MM.1S (cell line): ENCODE measurements at regions not wholly inside any gene's neighbourhood (a gene's known extent, or its start where the extent isn't known, plus 50 kb on each side); places are given as distances from the start of the nearest gene placed in this dataset.

ENCODE experiments used
- CTCF ChIP-seq: fragments of 300-600 bp; sonication (generic); IDR thresholded peaks from 2 replicates; pipeline ENCODE4 v1.5.1; 2016; ENCODE audit warnings: antibody characterized with exemption, low read length, mixed read lengths
- EZH2 ChIP-seq: fragments of 300-600 bp; sonication (generic); optimal IDR thresholded peaks from 2 replicates; pipeline ENCODE3; 2017; ENCODE audit warnings: low read depth, mild to moderate bottlenecking, antibody characterized with exemption, low read length, mixed read lengths
- EZH2phosphoT487 ChIP-seq: fragments of 300-600 bp; sonication (generic); IDR thresholded peaks from 2 replicates; pipeline ENCODE4 v1.6.1; 2018; ENCODE audit warnings: antibody characterized with exemption, low read length

DNA sequence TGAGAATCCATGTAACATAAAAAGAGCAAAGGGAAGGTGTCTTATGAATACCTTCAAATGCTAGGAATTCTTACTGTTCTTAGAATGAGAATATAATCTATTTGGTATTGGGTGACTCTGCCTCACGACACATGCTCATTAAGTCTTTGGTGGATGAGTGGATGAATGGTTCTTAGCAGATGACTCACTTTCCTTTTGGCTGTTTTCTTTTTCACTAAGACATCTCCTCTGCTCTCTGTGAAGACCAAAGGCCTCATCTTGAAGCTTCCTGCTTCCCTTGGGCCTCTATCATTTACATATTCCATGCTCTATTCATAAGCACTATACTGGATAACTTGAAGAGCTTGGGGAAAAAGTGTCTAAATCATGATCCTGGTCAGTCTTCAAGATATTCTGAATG, 468.1 kb downstream of the SPATA31D1 start:
- TF ChIP-seq CTCF (no peak), EZH2 (no peak), EZH2phosphoT487 (no peak)
